Upper lobe of right lung (tissue), 1 donor: ENCODE measurements at regions not wholly inside any gene's neighbourhood (a gene's known extent, or its start where the extent isn't known, plus 50 kb on each side); places are given as distances from the start of the nearest gene placed in this dataset.

Experiments used
- ATAC-seq: fragments of 200-7000 bp; cut with Tn5 transposase; one replicate; pipeline ENCODE4 v1.9.1; 2020; ENCODE audit warnings: mild to moderate bottlenecking, moderate library complexity
- DNase-seq: peaks from one replicate; pipeline ENCODE4 v3.0.0-alpha.2; 2020
- H3K27ac ChIP-seq: fragments of 200-600 bp; one replicate; pipeline ENCODE4 v1.8.0; 2022
- H3K27me3 ChIP-seq: fragments of 200-600 bp; one replicate; pipeline ENCODE4 v1.8.0; 2022; ENCODE audit warnings: mild to moderate bottlenecking
- H3K36me3 ChIP-seq: fragments of 200-600 bp; one replicate; pipeline ENCODE4 v1.8.0; 2022
- H3K4me1 ChIP-seq: fragments of 200-600 bp; one replicate; pipeline ENCODE4 v1.8.0; 2022
- H3K4me3 ChIP-seq: fragments of 200-600 bp; one replicate; pipeline ENCODE4 v1.8.0; 2022; ENCODE audit warnings: mild to moderate bottlenecking
- H3K9me3 ChIP-seq: fragments of 200-600 bp; one replicate; pipeline ENCODE4 v1.8.0; 2022
- CTCF ChIP-seq: fragments of 200-600 bp; IDR thresholded peaks from one replicate; pipeline ENCODE4 v1.8.0; 2022; ENCODE audit warnings: antibody characterized with exemption
- intact Hi-C: fragments of 100-400 bp; cut with DNase I; formaldehyde crosslinking; loops from one replicate; pipeline ENCODE4 v1.11.0; 2022
- donor health status: DM: no; HTN: yes; CAD: no; lungs with severe emphysema.

GRCh38 chr4:13888112-13888511 is 260.6 kb upstream of the BOD1L1 start:
- no peak overlapping the region for H3K27ac ChIP-seq
- H3K4me1 ChIP-seq: no peaks in the 10 kb centered on the region
- H3K9me3 ChIP-seq: no peaks in the 10 kb centered on the region
- DNase-seq (no peak), ATAC-seq (no peak)
- no peak overlapping the region for H3K4me3 ChIP-seq
- no peak for TF ChIP-seq CTCF
- intact Hi-C loops: no loop called here
- no peaks in the 10 kb centered on the region for H3K27me3 ChIP-seq
- H3K36me3 ChIP-seq: no peaks in the 10 kb centered on the region

DNA sequence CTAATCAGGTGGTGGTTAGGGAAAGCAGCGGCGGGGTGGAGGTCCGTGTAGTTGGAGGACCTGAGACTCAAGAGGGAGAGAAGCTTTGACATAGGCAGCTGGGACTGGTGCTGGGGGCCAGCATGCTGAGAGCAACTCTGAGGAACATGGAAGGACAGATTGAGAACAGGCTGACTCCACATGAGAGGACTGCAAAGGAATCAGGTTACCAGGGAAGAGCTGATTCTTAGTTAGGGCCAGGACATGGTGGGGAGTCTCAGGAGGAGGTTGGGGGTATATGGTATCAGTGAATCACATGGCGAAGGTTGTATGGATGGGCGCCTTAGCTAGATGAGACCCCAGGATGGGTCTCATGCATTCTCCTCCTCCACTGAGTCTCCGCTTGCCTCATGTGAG is 264.0 kb upstream of the BOD1L1 start:
- Histone ChIP-seq H3K4me3 (no peak overlapping the region), H3K36me3 (no peaks in the 10 kb centered on the region), H3K9me3 (no peaks in the 10 kb centered on the region), H3K27me3 (no peaks in the 10 kb centered on the region), H3K4me1 (no peaks in the 10 kb centered on the region), H3K27ac (no peak overlapping the region)
- ATAC-seq: no peak
- TF ChIP-seq CTCF: no peak
- no peak for DNase-seq
- intact Hi-C loops: no loop called here

GRCh38 chr4:13892739-13893105 is 265.2 kb upstream of the BOD1L1 start:
- Histone ChIP-seq H3K9me3 (no peaks in the 10 kb centered on the region), H3K27ac (no peak overlapping the region), H3K27me3 (no peaks in the 10 kb centered on the region), H3K4me3 (no peak overlapping the region), H3K36me3 (no peaks in the 10 kb centered on the region), H3K4me1 (no peaks in the 10 kb centered on the region)
- intact Hi-C loops: no loop called here
- no peak for TF ChIP-seq CTCF
- DNase-seq (no peak), ATAC-seq (no peak)

DNA sequence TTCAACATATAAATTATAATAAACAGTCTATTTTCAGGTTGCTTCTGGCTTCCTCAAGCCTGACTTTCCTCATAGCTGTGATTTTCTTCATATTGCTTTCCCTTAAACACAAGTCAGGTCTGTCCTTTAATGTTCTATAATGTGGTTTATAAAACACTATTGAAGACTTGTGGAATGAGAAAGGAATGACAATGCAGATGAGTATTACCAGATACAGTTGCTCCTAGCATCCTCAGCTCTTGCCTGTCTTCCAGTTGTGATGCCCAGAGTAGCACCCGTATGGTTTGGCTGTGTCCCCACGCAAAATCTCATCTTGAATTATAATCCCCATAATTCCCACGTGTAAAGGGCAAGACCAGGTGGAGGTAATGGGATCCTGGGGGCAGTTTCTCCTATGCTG is 265.7 kb upstream of the BOD1L1 start:
- no peaks in the 10 kb centered on the region for H3K36me3 ChIP-seq
- no peak overlapping the region for H3K27ac ChIP-seq
- H3K4me3 ChIP-seq: no peak overlapping the region
- intact Hi-C loops: no loop called here
- H3K9me3 ChIP-seq: no peaks in the 10 kb centered on the region
- no peaks in the 10 kb centered on the region for H3K27me3 ChIP-seq
- no peak for DNase-seq
- TF ChIP-seq CTCF: no peak
- H3K4me1 ChIP-seq: no peaks in the 10 kb centered on the region
- ATAC-seq: no peak

- intact Hi-C loops: no loop called here
- no peak for DNase-seq
Measured at GRCh38 chr4:13893987-13894386, 266.5 kb upstream of the BOD1L1 start.

More at GRCh38 chr4:13893987-13894386, 266.5 kb upstream of the BOD1L1 start:
- no peak overlapping the region for H3K4me3 ChIP-seq
- no peaks in the 10 kb centered on the region for H3K9me3 ChIP-seq
- H3K4me1 ChIP-seq: no peaks in the 10 kb centered on the region
- no peaks in the 10 kb centered on the region for H3K27me3 ChIP-seq
- no peak for ATAC-seq
- TF ChIP-seq CTCF: no peak
- H3K27ac ChIP-seq: no peak overlapping the region
- no peaks in the 10 kb centered on the region for H3K36me3 ChIP-seq
